ENCODE measurements at regions not wholly inside any gene's neighbourhood (a gene's known extent, or its start where the extent isn't known, plus 50 kb on each side); places are given as distances from the start of the nearest gene placed in this dataset.

DNA sequence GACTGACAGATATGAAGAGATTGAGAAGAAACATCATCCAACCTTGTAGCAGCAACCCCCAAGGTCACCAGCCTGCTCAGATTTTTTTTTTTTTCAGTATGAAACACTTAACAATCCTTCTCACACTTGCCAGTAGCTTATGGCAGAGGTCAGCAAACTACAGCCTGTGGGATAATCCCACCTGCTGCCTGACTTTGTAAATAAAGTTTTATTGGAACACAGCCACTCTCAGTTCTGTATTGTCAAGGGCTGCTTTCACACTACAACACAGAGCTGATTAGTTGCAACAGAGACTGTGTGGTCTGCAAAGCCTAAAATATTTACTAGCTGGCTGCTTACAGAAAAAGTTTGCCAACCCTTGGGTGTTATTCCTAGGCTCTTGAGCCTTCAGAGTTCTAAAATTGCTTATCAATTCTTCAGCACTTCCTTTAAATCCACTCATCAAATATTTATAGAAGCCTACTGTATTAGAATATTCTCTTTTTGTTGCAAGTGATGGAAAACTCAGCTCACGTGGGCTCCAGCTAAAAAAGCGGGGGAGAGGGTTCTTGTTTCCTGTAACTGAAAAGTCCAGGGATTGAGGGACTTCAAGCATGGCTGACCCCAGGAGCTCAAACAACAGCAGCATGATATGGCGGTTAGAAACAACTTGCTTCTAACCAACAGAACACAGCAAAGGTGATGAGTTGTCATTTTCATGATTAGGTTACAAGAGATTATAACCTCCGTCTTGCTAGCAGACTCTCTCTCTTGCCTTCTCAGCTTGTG, 246.1 kb downstream of the SHQ1 start:
- TF ChIP-seq, protein P1, sequence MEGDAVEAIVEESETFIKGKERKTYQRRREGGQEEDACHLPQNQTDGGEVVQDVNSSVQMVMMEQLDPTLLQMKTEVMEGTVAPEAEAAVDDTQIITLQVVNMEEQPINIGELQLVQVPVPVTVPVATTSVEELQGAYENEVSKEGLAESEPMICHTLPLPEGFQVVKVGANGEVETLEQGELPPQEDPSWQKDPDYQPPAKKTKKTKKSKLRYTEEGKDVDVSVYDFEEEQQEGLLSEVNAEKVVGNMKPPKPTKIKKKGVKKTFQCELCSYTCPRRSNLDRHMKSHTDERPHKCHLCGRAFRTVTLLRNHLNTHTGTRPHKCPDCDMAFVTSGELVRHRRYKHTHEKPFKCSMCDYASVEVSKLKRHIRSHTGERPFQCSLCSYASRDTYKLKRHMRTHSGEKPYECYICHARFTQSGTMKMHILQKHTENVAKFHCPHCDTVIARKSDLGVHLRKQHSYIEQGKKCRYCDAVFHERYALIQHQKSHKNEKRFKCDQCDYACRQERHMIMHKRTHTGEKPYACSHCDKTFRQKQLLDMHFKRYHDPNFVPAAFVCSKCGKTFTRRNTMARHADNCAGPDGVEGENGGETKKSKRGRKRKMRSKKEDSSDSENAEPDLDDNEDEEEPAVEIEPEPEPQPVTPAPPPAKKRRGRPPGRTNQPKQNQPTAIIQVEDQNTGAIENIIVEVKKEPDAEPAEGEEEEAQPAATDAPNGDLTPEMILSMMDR (conservative IDR thresholded peaks at IDR 0.05; ENCODE audit: low read depth, low read length) = no peak
- no peak for TF ChIP-seq EZH2 (IDR thresholded peaks at IDR 0.05; ENCODE audit: borderline replicate concordance, low read depth, low read length, poor library complexity, severe bottlenecking)
